GM21529 (cell line): ENCODE measurements at regions not wholly inside any gene's neighbourhood (a gene's known extent, or its start where the extent isn't known, plus 50 kb on each side); places are given as distances from the start of the nearest gene placed in this dataset.

ENCODE experiments used
- ATAC-seq: cut with Tn5 transposase; IDR thresholded peaks from one replicate; pipeline ENCODE4 v1.9.1; 2021; ENCODE audit not compliant: unreplicated experiment

DNA sequence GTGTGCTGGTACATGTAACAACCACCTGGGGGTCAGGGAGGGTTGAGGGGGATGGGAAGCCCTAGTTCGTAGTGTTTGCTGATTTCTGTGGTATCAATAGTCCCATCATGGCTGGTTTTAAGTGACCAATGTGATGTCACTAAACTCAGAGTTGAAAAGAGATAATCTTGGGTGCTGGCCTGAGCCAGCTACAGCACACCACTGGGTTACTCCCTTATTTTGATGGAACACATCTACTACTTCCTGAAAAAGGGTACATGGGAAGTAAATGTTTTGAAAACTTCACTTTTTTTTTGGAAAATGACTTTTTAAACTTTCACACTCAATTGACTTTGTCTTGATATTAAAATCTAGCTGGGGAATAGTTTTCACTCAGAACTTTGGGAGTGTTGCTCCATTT is 87.0 kb upstream of the CXCR4 start:
- ATAC-seq = no peak

- ATAC-seq = no peak
Observed at GRCh38 chr2:136195226-136195625, 77.3 kb upstream of the CXCR4 start.

GRCh38 chr2:136191041-136191440 is 73.1 kb upstream of the CXCR4 start:
- no peak for ATAC-seq

- ATAC-seq = no peak
Observed at GRCh38 chr2:136189221-136189782, 71.4 kb upstream of the CXCR4 start.

DNA sequence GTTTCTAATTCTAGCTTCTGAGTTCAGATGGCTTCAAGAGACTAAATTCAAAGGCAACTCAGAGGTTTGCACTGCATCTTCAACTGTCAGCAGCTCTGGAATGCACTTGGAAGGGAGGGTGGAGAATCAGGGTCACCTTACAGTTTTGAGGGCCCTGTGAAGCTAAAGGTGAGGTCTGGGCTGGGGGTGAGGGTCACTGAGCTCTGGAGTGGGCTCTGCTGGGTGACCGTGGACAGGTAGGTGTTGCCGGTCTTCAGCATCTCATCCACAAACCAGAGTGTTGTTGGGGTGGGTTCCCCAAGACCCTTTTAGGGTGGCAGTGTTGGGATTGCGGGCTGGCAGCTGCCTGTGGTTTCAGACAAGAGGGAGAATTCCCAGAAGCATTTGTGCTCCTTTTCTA is 70.1 kb upstream of the CXCR4 start:
- no peak for ATAC-seq

GRCh38 chr2:136185981-136186776 is 68.2 kb upstream of the CXCR4 start:
- no peak for ATAC-seq

DNA sequence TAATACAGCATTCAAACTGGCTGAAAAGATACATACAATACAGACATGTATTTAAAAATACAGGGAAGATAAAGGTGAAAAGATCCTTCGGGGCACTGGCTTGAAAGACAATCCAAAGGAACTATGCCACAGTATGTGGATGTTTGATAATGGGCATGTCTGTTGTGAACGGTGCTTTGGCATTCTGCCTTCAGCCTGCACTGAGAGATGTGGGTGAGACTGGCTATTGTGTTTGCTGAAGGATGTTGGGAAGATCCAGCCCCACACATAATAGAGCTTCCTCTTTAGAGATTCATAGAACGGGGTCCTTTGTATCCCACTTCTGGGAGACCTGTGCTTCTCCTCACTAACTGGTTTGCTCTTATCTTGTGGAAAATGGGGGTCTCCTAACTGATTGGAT is 65.1 kb upstream of the CXCR4 start:
- no peak for ATAC-seq

- ATAC-seq = no peak
Observed at GRCh38 chr2:136182315-136182714, 64.4 kb upstream of the CXCR4 start.

GRCh38 chr2:136179602-136179975 is 61.6 kb upstream of the CXCR4 start:
- no peak for ATAC-seq

GRCh38 chr2:136178941-136179601 is 61.1 kb upstream of the CXCR4 start:
- ATAC-seq = no peak

DNA sequence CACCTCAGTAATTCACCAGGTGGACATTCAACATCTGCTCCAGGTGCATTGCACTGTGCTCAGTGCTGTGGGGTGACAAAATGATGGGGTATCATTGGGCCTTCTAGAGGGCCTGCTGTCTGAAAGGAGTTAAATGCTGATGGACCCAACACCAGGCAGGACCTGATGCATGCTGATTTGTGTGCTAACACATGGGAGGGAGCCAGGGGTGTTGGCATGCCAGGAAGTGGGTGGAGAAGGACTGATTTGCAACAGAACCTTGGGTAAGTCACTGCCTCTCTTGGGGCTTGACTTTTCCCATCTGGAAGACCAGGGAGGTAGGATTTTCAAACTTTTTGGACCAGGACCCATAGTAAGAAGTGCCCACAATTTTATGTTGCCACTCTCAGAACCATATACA is 57.9 kb upstream of the CXCR4 start:
- no peak for ATAC-seq

GRCh38 chr2:136175466-136175865 is 57.5 kb upstream of the CXCR4 start:
- no peak for ATAC-seq

DNA sequence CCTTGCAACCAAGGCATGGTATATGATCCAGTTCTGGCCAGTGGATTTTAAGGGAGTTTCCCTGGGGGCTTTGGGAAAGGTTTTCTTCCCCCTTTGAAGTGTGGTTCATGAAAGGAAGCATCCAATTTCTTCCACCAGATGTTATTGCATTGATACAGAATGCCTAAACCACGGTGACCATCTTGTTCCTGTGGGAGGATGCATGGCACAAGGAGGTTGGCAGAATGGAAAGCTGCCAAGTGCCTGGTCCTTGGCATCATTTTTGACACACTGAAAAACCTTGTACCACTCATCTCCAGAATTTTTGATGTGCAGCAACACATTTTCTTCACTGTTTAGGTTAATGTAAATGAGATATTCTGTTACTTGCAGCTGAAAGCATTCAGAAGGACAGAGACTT is 55.2 kb upstream of the CXCR4 start:
- ATAC-seq = no peak

DNA sequence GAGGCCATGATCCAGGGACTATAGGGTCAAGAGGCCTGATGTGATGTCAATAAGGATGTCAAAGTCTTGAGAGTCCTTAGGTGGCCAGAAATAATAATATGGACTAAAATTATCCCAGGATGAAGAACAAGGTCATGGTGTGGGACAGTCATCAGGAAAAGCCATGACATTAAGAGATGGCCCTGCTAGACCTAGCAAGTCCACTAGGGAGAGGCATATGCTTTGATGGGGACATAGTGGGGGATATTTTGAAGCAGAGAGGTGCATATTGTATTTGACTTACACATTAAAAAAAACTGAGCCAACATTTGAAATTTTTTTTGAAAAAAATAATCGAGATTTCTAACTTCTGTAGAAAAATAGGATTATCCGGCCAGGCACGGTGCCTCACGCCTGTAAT is 53.3 kb upstream of the CXCR4 start:
- no peak for ATAC-seq

- ATAC-seq = no peak
Observed at GRCh38 chr2:136168720-136169119, 50.8 kb upstream of the CXCR4 start.

- no peak for ATAC-seq
Observed at GRCh38 chr2:136167721-136168475, 49.9 kb upstream of the CXCR4 start.
